ENCODE measurements at regions not wholly inside any gene's neighbourhood (a gene's known extent, or its start where the extent isn't known, plus 50 kb on each side); places are given as distances from the start of the nearest gene placed in this dataset.

- TF ChIP-seq NFYB (CRISPR knock-in tag; conservative IDR thresholded peaks at IDR 0.05; ENCODE audit: low read depth) (no peak), GABPB1 (CRISPR knock-in tag; IDR thresholded peaks at IDR 0.05) (no peak), FOXJ3 (CRISPR knock-in tag; IDR thresholded peaks at IDR 0.05; ENCODE audit: borderline replicate concordance) (no peak), JUN (CRISPR knock-in tag; IDR thresholded peaks at IDR 0.05) (no peak), NR1H2 (CRISPR knock-in tag; IDR thresholded peaks at IDR 0.05) (no peak), ZNF512 (CRISPR knock-in tag; IDR thresholded peaks at IDR 0.05; ENCODE audit: borderline replicate concordance) (no peak), CREB1 (CRISPR knock-in tag; IDR thresholded peaks at IDR 0.05) (no peak), CBFB (CRISPR knock-in tag; IDR thresholded peaks at IDR 0.05; ENCODE audit: low read depth) (no peak), ERG (CRISPR knock-in tag; IDR thresholded peaks at IDR 0.05) (no peak), E2F1 (CRISPR knock-in tag; IDR thresholded peaks at IDR 0.05) (no peak)
- TF ChIP-seq, protein P1, sequence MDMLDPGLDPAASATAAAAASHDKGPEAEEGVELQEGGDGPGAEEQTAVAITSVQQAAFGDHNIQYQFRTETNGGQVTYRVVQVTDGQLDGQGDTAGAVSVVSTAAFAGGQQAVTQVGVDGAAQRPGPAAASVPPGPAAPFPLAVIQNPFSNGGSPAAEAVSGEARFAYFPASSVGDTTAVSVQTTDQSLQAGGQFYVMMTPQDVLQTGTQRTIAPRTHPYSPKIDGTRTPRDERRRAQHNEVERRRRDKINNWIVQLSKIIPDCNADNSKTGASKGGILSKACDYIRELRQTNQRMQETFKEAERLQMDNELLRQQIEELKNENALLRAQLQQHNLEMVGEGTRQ (CRISPR knock-in tag; IDR thresholded peaks at IDR 0.05), result no peak
- TF ChIP-seq, protein P2, sequence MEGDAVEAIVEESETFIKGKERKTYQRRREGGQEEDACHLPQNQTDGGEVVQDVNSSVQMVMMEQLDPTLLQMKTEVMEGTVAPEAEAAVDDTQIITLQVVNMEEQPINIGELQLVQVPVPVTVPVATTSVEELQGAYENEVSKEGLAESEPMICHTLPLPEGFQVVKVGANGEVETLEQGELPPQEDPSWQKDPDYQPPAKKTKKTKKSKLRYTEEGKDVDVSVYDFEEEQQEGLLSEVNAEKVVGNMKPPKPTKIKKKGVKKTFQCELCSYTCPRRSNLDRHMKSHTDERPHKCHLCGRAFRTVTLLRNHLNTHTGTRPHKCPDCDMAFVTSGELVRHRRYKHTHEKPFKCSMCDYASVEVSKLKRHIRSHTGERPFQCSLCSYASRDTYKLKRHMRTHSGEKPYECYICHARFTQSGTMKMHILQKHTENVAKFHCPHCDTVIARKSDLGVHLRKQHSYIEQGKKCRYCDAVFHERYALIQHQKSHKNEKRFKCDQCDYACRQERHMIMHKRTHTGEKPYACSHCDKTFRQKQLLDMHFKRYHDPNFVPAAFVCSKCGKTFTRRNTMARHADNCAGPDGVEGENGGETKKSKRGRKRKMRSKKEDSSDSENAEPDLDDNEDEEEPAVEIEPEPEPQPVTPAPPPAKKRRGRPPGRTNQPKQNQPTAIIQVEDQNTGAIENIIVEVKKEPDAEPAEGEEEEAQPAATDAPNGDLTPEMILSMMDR (IDR thresholded peaks at IDR 0.05), result no peak
Observed at GRCh38 chrX:138127314-138127713, 561.4 kb downstream of the ZIC3 start.
